ENCODE measurements at regions not wholly inside any gene's neighbourhood (a gene's known extent, or its start where the extent isn't known, plus 50 kb on each side); places are given as distances from the start of the nearest gene placed in this dataset.

- H3K9me3 ChIP-seq (replicated peaks; ENCODE audit: insufficient read depth, low read length), result no peaks in the 10 kb centered on the region
- no peaks in the 10 kb centered on the region for H3K9me2 ChIP-seq (replicated peaks; ENCODE audit: insufficient read depth, low read length)
- H3F3A ChIP-seq (ENCODE audit: insufficient read depth, low read length), result no peaks in the 10 kb centered on the region
- H3K9ac ChIP-seq (ENCODE audit: low read length), result no peak overlapping the region
- H3K79me2 ChIP-seq (ENCODE audit: low read length), result no peaks in the 10 kb centered on the region
- TF ChIP-seq EZH2 (optimal IDR thresholded peaks at IDR 0.05; ENCODE audit: low read depth, low read length) (no peak), CTCF (IDR thresholded peaks at IDR 0.05; ENCODE audit: low read length) (no peak), EZH2phosphoT487 (IDR thresholded peaks at IDR 0.05; ENCODE audit: low read length) (no peak)
- H3K27ac ChIP-seq (ENCODE audit: low read length), result no peak overlapping the region
- DNase-seq, result no peak
- H3K4me2 ChIP-seq (ENCODE audit: low read depth, low read length), result no peak overlapping the region
- H3K4me3 ChIP-seq (ENCODE audit: low read length), result no peak overlapping the region
- H3K4me1 ChIP-seq (ENCODE audit: low read length), result no peaks in the 10 kb centered on the region
- no peaks in the 10 kb centered on the region for H4K20me1 ChIP-seq (ENCODE audit: insufficient read depth, low read length)
- no peaks in the 10 kb centered on the region for H3K27me3 ChIP-seq (replicated peaks; ENCODE audit: insufficient read depth, low read length)
- H2AFZ ChIP-seq (ENCODE audit: low read length), result no peak overlapping the region
- H3K36me3 ChIP-seq (replicated peaks; ENCODE audit: insufficient read depth, low read length), result no peaks in the 10 kb centered on the region
These were observed 673.9 kb downstream of the SH3BGRL start for GRCh38 chrX:81875800-81876199.

GRCh38 chrX:81876437-81876836, 674.5 kb downstream of the SH3BGRL start:
- Histone ChIP-seq H3K79me2 (ENCODE audit: low read length) (no peaks in the 10 kb centered on the region), H3K9me3 (replicated peaks; ENCODE audit: insufficient read depth, low read length) (no peaks in the 10 kb centered on the region), H2AFZ (ENCODE audit: low read length) (no peak overlapping the region), H3K4me1 (ENCODE audit: low read length) (no peaks in the 10 kb centered on the region), H4K20me1 (ENCODE audit: insufficient read depth, low read length) (no peaks in the 10 kb centered on the region), H3K9ac (ENCODE audit: low read length) (no peak overlapping the region), H3F3A (ENCODE audit: insufficient read depth, low read length) (no peaks in the 10 kb centered on the region), H3K27ac (ENCODE audit: low read length) (no peak overlapping the region), H3K4me2 (ENCODE audit: low read depth, low read length) (no peak overlapping the region), H3K27me3 (replicated peaks; ENCODE audit: insufficient read depth, low read length) (no peaks in the 10 kb centered on the region), H3K36me3 (replicated peaks; ENCODE audit: insufficient read depth, low read length) (no peaks in the 10 kb centered on the region), H3K4me3 (ENCODE audit: low read length) (no peak overlapping the region), H3K9me2 (replicated peaks; ENCODE audit: insufficient read depth, low read length) (no peaks in the 10 kb centered on the region)
- TF ChIP-seq CTCF (IDR thresholded peaks at IDR 0.05; ENCODE audit: low read length) (no peak), EZH2phosphoT487 (IDR thresholded peaks at IDR 0.05; ENCODE audit: low read length) (no peak), EZH2 (optimal IDR thresholded peaks at IDR 0.05; ENCODE audit: low read depth, low read length) (no peak)
- DNase-seq, result no peak

DNA sequence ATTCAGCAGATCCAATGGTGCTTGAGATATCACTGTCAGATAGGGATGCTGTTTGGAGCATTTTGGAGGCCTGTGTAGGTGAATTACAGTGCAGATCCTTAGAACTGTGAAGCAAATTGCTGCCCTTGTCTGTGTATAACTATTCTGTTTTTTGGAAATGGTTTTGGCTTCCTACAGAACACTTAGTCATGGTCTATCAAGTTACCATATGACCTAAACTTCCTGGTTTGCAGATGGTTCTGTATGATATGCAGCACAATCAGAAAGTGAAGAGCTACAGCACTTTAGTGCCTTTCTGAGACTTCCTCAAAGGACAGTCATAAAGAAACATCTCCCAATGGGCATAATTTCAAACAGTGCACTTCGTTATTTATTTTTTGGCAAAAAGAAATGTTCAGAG, 688.6 kb downstream of the SH3BGRL start:
- Histone ChIP-seq H2AFZ (ENCODE audit: low read length) (no peak overlapping the region), H3F3A (ENCODE audit: insufficient read depth, low read length) (no peaks in the 10 kb centered on the region), H3K79me2 (ENCODE audit: low read length) (no peaks in the 10 kb centered on the region), H4K20me1 (ENCODE audit: insufficient read depth, low read length) (no peaks in the 10 kb centered on the region), H3K36me3 (replicated peaks; ENCODE audit: insufficient read depth, low read length) (no peaks in the 10 kb centered on the region), H3K9ac (ENCODE audit: low read length) (no peak overlapping the region), H3K9me3 (replicated peaks; ENCODE audit: insufficient read depth, low read length) (no peaks in the 10 kb centered on the region), H3K27ac (ENCODE audit: low read length) (no peak overlapping the region), H3K4me3 (ENCODE audit: low read length) (no peak overlapping the region), H3K9me2 (replicated peaks; ENCODE audit: insufficient read depth, low read length) (no peaks in the 10 kb centered on the region), H3K27me3 (replicated peaks; ENCODE audit: insufficient read depth, low read length) (no peaks in the 10 kb centered on the region), H3K4me2 (ENCODE audit: low read depth, low read length) (no peak overlapping the region), H3K4me1 (ENCODE audit: low read length) (no peaks in the 10 kb centered on the region)
- DNase-seq, result no peak
- TF ChIP-seq EZH2 (optimal IDR thresholded peaks at IDR 0.05; ENCODE audit: low read depth, low read length) (no peak), EZH2phosphoT487 (IDR thresholded peaks at IDR 0.05; ENCODE audit: low read length) (no peak), CTCF (IDR thresholded peaks at IDR 0.05; ENCODE audit: low read length) (no peak)

Data from MM.1S (cell line).